Sigmoid colon (tissue), 4 donors: ENCODE measurements at regions not wholly inside any gene's neighbourhood (a gene's known extent, or its start where the extent isn't known, plus 50 kb on each side); places are given as distances from the start of the nearest gene placed in this dataset.

Experiments
- POLR2AphosphoS5 ChIP-seq, 4 donors: sonication (generic); formaldehyde crosslinking; IDR thresholded peaks; one replicate each; pipeline ENCODE4 v1.6.1; 2017; ENCODE audit warnings: antibody characterized with exemption in 4 of 4
- TF ChIP-seq, protein P1 (sequence below), 4 experiments: fragments of 450-650 bp in 3 of 4; fragments of 200-600 bp in 1 of 4; IDR thresholded peaks; one replicate each; pipeline ENCODE4 v1.5.1; 2016 to 2019; ENCODE audit warnings: antibody characterized with exemption in 4 of 4, mild to moderate bottlenecking in 3 of 4, moderate library complexity in 2 of 4

DNA sequence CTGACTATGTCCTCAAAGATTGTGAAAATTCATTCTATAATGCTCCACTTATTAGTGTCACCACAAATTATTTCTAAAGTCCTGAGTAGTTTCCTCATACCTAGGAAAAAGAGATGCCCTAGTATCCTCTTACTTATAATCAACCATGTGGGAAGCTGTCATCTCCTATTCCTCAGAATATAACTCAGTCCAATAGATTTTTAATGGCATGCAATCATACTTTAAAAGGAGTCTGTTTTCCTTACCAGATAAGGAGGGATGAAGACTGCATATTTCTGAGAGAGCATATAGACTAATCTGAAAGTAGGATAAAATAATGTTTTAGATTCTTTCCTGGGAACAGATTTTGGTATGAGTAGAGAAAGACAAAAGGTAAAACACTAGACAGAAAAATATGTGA is 727.7 kb upstream of the GRM3 start:
- no peak for TF ChIP-seq POLR2AphosphoS5 (IDR thresholded peaks at IDR 0.05)
- TF ChIP-seq, protein P1, sequence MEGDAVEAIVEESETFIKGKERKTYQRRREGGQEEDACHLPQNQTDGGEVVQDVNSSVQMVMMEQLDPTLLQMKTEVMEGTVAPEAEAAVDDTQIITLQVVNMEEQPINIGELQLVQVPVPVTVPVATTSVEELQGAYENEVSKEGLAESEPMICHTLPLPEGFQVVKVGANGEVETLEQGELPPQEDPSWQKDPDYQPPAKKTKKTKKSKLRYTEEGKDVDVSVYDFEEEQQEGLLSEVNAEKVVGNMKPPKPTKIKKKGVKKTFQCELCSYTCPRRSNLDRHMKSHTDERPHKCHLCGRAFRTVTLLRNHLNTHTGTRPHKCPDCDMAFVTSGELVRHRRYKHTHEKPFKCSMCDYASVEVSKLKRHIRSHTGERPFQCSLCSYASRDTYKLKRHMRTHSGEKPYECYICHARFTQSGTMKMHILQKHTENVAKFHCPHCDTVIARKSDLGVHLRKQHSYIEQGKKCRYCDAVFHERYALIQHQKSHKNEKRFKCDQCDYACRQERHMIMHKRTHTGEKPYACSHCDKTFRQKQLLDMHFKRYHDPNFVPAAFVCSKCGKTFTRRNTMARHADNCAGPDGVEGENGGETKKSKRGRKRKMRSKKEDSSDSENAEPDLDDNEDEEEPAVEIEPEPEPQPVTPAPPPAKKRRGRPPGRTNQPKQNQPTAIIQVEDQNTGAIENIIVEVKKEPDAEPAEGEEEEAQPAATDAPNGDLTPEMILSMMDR (IDR thresholded peaks at IDR 0.05): no peak
